Stimulated activated CD8-positive, alpha-beta memory T cell treated with anti-CD3 and anti-CD28 coated beads, Interleukin-7, amount 100 ng/mL, for 1 hour (primary cell): ENCODE measurements at regions not wholly inside any gene's neighbourhood (a gene's known extent, or its start where the extent isn't known, plus 50 kb on each side); places are given as distances from the start of the nearest gene placed in this dataset.
"Not testable (repeated sequence)": the region's sequence is repeated elsewhere in the genome, so short reads cannot be mapped to it uniquely, and the experiment has no call there.

Source experiments
- DNase-seq, 2 donors: peaks; one replicate each; pipeline ENCODE4 v3.0.0-alpha.2; 2020; ENCODE audit warnings: low read depth in 2 of 2

GRCh38 chr1:146326863-146327262 is 98.0 kb upstream of the NOTCH2NLA start:
- DNase-seq = not testable (repeated sequence)

- not testable (repeated sequence) for DNase-seq
Measured at GRCh38 chr1:146324463-146324862, 95.6 kb upstream of the NOTCH2NLA start.

- not testable (repeated sequence) for DNase-seq
Measured at GRCh38 chr1:146323302-146323701, 94.5 kb upstream of the NOTCH2NLA start.

GRCh38 chr1:146322893-146323292 is 94.1 kb upstream of the NOTCH2NLA start:
- not testable (repeated sequence) for DNase-seq

- not testable (repeated sequence) for DNase-seq
Measured at GRCh38 chr1:146318715-146319114, 89.9 kb upstream of the NOTCH2NLA start.

- not testable (repeated sequence) for DNase-seq
Measured at GRCh38 chr1:146317785-146318184, 89.0 kb upstream of the NOTCH2NLA start.

GRCh38 chr1:146314449-146315246 is 85.8 kb upstream of the NOTCH2NLA start:
- not testable (repeated sequence) for DNase-seq

- not testable (repeated sequence) for DNase-seq
Measured at GRCh38 chr1:146310579-146310978, 81.8 kb upstream of the NOTCH2NLA start.

GRCh38 chr1:146309427-146309826 is 80.6 kb upstream of the NOTCH2NLA start:
- not testable (repeated sequence) for DNase-seq

GRCh38 chr1:146308892-146309291 is 80.1 kb upstream of the NOTCH2NLA start:
- DNase-seq = not testable (repeated sequence)

GRCh38 chr1:146308152-146308551 is 79.3 kb upstream of the NOTCH2NLA start:
- DNase-seq = not testable (repeated sequence)

GRCh38 chr1:146307632-146308031 is 78.8 kb upstream of the NOTCH2NLA start:
- DNase-seq = not testable (repeated sequence)

- not testable (repeated sequence) for DNase-seq
Measured at GRCh38 chr1:146306651-146307050, 77.8 kb upstream of the NOTCH2NLA start.

GRCh38 chr1:146305442-146305841 is 76.6 kb upstream of the NOTCH2NLA start:
- DNase-seq = not testable (repeated sequence)

- DNase-seq = not testable (repeated sequence)
Measured at GRCh38 chr1:146298575-146298897, 69.7 kb upstream of the NOTCH2NLA start.

GRCh38 chr1:146297781-146298574 is 69.2 kb upstream of the NOTCH2NLA start:
- DNase-seq = not testable (repeated sequence)

GRCh38 chr1:146292940-146293936 is 64.4 kb upstream of the NOTCH2NLA start:
- DNase-seq = not testable (repeated sequence)

GRCh38 chr1:146292424-146292823 is 63.6 kb upstream of the NOTCH2NLA start:
- DNase-seq = not testable (repeated sequence)

- not testable (repeated sequence) for DNase-seq
Measured at GRCh38 chr1:146287881-146288280, 59.1 kb upstream of the NOTCH2NLA start.

GRCh38 chr1:146284760-146285159 is 55.9 kb upstream of the NOTCH2NLA start:
- DNase-seq = not testable (repeated sequence)

GRCh38 chr1:146283527-146283880 is 54.7 kb upstream of the NOTCH2NLA start:
- DNase-seq = not testable (repeated sequence)
